Suppressor macrophage (primary cell): ENCODE measurements at regions not wholly inside any gene's neighbourhood (a gene's known extent, or its start where the extent isn't known, plus 50 kb on each side); places are given as distances from the start of the nearest gene placed in this dataset.
"Not testable (repeated sequence)": the region's sequence is repeated elsewhere in the genome, so short reads cannot be mapped to it uniquely, and the experiment has no call there.

Experiments
- DNase-seq, 4 experiments: peaks; one replicate each; pipeline ENCODE4 v3.0.0-alpha.2; 2020 to 2022

GRCh38 chr5:21594566-21594965, 1258.6 kb downstream of the CDH12 start:
- DNase-seq, result no peak

DNA sequence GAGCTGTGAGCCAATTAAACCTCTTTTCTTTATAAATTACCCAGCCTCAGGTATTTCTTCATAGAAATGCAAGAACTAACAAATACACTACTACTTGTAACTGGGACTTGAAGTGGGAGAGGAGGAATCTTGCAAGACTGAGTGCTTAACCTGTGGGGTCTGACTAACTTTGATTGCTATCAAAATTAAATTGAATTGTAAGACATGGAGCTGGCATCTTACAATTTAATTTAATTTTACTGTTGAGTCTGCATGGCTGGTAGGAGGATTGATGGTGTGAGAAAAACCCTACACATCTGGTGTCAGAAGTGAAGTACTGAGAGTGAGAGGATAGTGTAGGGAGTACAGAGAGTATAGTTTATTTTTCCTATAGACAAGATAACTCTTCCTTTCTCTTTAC, 1259.9 kb downstream of the CDH12 start:
- DNase-seq, result no peak

- DNase-seq, result no peak
These were observed 1271.6 kb downstream of the CDH12 start for GRCh38 chr5:21581508-21581907.

DNA sequence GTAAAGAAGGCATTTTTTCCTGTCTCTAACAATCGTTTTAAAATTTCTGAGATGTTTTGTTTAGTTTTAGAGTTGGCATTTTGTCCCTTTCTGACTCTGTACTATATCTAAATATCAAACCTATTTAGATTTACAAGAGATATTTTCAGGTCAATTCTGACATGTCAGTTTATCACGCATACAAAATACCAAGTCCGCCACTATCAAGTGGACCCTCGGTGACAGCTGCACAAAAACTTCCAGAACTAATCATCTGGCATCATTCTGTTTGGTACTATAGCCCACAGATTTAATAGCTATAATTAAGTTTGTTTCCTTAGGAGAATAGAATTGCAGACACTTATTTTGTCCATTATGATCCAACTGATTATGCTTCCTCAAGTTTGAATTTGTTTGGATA, 1278.2 kb downstream of the CDH12 start:
- no peak for DNase-seq

DNA sequence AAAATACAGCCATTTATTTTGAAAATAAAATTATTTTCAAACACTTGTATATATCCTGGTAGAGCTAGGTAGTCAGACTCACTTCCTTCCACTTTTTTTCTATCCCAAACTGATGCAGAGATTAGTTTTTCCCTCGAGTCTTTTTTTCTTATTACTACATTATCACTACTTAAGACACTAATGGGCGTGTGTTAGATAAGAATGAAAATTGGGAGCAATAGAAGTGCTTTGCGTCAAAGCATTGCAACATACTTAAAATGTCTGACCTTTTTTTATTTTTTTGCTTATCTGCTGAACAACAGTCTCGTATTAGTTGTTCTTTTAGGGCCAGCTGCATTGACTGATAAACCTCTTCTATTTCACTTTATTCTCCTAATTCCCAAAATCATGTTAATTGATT, 1278.7 kb downstream of the CDH12 start:
- DNase-seq, result no peak

- no peak for DNase-seq
These were observed 1279.5 kb downstream of the CDH12 start for GRCh38 chr5:21573416-21574314.

GRCh38 chr5:21571196-21571595, 1281.9 kb downstream of the CDH12 start:
- not testable (repeated sequence) for DNase-seq

GRCh38 chr5:21559109-21559508, 1294.0 kb downstream of the CDH12 start:
- not testable (repeated sequence) for DNase-seq

GRCh38 chr5:21552263-21552662, 1300.9 kb downstream of the CDH12 start:
- DNase-seq, result not testable (repeated sequence)

GRCh38 chr5:21550916-21551315, 1302.2 kb downstream of the CDH12 start:
- not testable (repeated sequence) for DNase-seq

DNA sequence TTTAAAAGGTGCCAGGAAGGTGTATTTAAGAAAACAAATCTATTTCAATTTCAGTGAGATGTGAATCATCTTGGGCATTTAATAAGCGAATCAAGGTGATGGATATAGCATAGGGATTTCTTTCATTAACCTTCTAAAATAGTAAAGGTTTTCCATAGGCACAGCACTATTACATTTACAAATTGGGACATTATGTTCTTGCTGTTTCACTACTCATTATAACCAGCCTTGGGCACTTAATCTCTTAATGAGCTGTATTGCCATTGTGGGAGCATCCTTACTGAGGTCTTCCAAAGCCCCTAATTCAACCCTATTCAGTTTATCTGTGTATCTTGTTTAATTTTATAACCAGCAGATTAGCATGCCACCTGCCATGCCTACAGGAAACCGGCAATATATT, 1305.5 kb downstream of the CDH12 start:
- not testable (repeated sequence) for DNase-seq

DNA sequence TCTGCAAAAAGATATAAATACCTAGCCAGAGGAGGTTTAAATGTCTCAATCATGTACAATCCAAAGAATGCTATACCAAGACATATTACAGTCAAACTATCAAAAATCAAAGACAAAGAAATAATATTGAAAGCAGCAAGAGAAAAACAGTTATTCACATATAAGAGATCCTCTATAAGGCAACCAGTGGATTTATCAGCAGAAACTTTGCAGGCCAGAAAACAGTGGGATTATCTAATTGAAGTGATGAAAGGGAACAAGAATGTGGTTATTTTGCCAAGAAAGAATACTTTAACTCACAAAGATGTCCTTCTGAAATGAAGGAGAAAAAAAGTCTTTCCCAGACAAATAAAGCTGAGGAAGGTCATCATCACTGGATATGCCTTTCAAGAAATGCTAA, 1318.0 kb downstream of the CDH12 start:
- DNase-seq, result not testable (repeated sequence)

DNA sequence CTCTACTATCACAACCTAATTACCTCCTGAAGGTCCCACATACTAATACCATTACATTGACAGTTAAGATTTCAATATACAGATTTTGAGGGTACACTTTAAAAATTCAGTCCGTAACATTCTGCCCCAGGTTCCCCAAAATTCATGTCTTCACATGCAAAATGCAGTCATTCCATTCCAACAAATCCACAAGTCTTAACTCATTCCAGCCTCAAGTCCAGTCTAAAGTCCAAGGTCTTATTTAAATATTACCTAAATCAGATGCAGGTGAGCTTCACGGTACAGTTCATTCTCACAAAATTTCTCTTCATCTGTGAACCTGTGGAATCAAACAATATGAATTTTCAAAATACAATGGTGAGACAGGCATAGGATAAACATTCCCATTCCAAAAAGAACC, 1332.0 kb downstream of the CDH12 start:
- not testable (repeated sequence) for DNase-seq

DNA sequence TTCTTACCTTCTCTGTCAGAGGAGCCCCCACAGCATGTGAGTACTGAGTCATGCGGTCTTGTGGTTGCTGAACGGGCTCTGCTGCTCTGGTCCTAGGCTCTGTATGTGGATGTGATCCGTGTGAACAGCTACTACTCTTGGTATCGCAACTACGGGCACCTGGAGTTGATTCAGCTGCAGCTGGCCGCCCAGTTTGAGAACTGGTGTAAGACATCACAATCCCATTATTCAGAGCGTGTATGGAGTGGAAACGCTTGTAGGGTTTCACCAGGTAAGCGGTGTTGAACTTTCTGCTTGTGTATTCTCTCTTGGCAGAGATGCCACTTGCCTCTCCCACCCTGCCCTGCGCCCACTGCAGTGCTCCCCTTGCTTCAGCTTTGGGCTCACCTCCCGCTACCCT, 1356.2 kb downstream of the CDH12 start:
- not testable (repeated sequence) for DNase-seq

- DNase-seq, result not testable (repeated sequence)
These were observed 1357.1 kb downstream of the CDH12 start for GRCh38 chr5:21496056-21496455.

- DNase-seq, result not testable (repeated sequence)
These were observed 1357.9 kb downstream of the CDH12 start for GRCh38 chr5:21495235-21495634.

- DNase-seq, result not testable (repeated sequence)
These were observed 1359.1 kb downstream of the CDH12 start for GRCh38 chr5:21494033-21494432.

DNA sequence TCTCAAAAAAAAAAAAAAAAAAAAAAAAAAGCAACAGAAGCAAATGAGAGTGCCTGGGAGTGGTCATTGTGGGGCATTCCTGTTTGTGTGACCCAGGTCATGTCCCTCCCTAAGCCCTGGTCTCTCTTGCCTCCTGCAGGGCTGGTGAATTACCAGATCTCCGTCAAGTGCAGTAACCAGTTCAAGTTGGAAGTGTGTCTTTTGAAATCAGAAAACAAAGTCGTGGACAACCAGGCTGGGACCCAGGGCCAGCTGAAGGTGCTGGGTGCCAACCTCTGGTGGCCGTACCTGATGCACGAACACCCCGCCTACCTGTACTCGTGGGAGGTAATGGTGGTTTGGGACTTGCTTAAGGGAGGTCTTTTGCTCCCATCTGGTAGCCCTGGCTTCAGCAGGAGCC, 1362.0 kb downstream of the CDH12 start:
- DNase-seq, result not testable (repeated sequence)

- not testable (repeated sequence) for DNase-seq
These were observed 1364.3 kb downstream of the CDH12 start for GRCh38 chr5:21488828-21489227.

GRCh38 chr5:21485458-21486000, 1367.6 kb downstream of the CDH12 start:
- not testable (repeated sequence) for DNase-seq

GRCh38 chr5:21484498-21484889, 1368.7 kb downstream of the CDH12 start:
- DNase-seq, result not testable (repeated sequence)

DNA sequence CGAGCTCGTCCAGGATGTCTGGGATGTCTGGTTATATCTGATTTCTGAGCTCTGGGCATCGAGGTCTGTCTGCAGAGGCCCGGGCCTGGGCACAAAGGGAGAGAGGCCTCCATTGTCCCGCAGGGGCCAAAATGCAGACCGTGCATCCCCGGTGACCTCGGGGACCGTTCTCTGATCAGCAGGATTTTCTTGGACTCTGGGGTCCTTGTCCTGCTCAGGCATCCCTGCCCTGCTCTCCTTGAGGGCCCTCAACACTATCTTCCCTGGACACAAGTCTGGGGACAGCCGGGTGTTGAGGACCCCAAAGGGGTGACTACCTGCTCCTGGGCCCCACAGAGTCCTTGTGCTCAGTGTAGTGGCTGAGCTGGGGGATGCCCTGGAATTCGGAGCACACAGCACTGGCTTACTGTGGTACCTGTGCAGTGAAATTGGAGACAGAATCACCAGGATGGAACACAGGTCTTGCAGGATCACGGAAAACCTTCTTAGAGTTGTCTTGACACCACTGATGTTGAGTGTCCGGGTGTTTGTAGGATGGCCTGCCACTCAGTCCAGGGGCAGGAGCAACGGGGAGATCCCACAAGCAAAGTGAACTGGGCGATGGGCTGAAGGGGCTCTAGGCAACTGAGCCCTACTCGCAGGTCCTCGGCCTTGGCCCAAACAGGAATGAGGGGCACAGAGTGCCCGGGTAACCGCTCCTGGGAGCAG, 1369.2 kb downstream of the CDH12 start:
- DNase-seq, result not testable (repeated sequence)

GRCh38 chr5:21482983-21483650, 1370.0 kb downstream of the CDH12 start:
- DNase-seq, result not testable (repeated sequence)
